ENCODE measurements at regions not wholly inside any gene's neighbourhood (a gene's known extent, or its start where the extent isn't known, plus 50 kb on each side); places are given as distances from the start of the nearest gene placed in this dataset.

- no peaks in the 10 kb centered on the region for H3K9me3 ChIP-seq (ENCODE audit: insufficient read depth, low read length)
- no peaks in the 10 kb centered on the region for H3K79me2 ChIP-seq (ENCODE audit: insufficient read depth, low read length)
- no peaks in the 10 kb centered on the region for H3K9me2 ChIP-seq (replicated peaks; ENCODE audit: insufficient read depth, low read length)
- no peaks in the 10 kb centered on the region for H3F3A ChIP-seq (ENCODE audit: insufficient read depth)
- H4K20me1 ChIP-seq (ENCODE audit: low read depth, low read length), result no peaks in the 10 kb centered on the region
- no peak overlapping the region for H3K9ac ChIP-seq (ENCODE audit: low read length)
- H3K27ac ChIP-seq (ENCODE audit: low read depth, low read length), result no peak overlapping the region
- H2AFZ ChIP-seq (ENCODE audit: low read depth, low read length, severe bottlenecking), result no peak overlapping the region
- TF ChIP-seq, protein P1, sequence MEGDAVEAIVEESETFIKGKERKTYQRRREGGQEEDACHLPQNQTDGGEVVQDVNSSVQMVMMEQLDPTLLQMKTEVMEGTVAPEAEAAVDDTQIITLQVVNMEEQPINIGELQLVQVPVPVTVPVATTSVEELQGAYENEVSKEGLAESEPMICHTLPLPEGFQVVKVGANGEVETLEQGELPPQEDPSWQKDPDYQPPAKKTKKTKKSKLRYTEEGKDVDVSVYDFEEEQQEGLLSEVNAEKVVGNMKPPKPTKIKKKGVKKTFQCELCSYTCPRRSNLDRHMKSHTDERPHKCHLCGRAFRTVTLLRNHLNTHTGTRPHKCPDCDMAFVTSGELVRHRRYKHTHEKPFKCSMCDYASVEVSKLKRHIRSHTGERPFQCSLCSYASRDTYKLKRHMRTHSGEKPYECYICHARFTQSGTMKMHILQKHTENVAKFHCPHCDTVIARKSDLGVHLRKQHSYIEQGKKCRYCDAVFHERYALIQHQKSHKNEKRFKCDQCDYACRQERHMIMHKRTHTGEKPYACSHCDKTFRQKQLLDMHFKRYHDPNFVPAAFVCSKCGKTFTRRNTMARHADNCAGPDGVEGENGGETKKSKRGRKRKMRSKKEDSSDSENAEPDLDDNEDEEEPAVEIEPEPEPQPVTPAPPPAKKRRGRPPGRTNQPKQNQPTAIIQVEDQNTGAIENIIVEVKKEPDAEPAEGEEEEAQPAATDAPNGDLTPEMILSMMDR (IDR thresholded peaks at IDR 0.05; ENCODE audit: insufficient read depth, low read length, poor library complexity, severe bottlenecking), result no peak
- TF ChIP-seq EZH2phosphoT487 (conservative IDR thresholded peaks at IDR 0.05; ENCODE audit: low read length), result no peak
- no peak overlapping the region for H3K4me3 ChIP-seq (ENCODE audit: insufficient read depth, low read length, poor library complexity, severe bottlenecking)
- H3K36me3 ChIP-seq (ENCODE audit: low read length), result no peaks in the 10 kb centered on the region
- no peaks in the 10 kb centered on the region for H3K27me3 ChIP-seq (ENCODE audit: low read length)
- H3K4me2 ChIP-seq (ENCODE audit: low read depth, low read length, poor library complexity, severe bottlenecking), result no peak overlapping the region
Observed at GRCh38 chr10:61285749-61286148, 167.4 kb downstream of the TMEM26 start.

DNA sequence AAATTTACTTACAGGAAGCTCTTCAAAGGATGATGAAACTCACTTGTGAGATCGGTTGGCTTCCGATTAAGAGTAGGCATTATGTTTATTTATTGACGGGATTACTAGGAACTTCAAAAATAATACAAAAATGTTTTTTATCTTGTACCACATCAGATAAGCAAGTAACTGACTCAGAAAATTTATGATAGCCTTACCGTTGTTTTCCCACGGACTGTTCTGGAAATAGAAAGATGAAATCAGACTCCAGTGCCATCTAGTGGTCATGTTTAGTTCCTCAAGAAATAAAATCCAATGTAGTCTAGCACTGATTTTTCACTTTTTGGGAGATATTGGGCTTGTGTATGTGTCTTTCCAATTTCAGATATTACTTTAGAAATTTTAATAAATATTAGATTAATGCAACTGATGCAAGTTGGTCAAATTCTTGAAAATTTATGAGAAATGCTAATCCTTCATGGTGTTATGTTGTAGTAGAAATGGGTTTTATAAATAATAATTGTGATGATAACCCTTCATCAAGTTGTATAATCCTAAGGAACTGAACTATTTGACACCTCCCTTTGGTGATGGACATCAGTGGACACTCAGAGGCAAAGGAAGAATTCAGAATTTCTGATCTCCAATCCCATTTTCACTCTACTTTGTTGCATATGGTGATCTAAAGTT lies 168.8 kb downstream of the TMEM26 start:
- TF ChIP-seq EZH2phosphoT487 (conservative IDR thresholded peaks at IDR 0.05; ENCODE audit: low read length), result no peak
- TF ChIP-seq, protein P1 (IDR thresholded peaks at IDR 0.05; ENCODE audit: insufficient read depth, low read length, poor library complexity, severe bottlenecking), result peak; percentile 41
- Histone ChIP-seq H3K79me2 (ENCODE audit: insufficient read depth, low read length) (no peaks in the 10 kb centered on the region), H4K20me1 (ENCODE audit: low read depth, low read length) (no peaks in the 10 kb centered on the region), H2AFZ (ENCODE audit: low read depth, low read length, severe bottlenecking) (no peak overlapping the region), H3K4me3 (ENCODE audit: insufficient read depth, low read length, poor library complexity, severe bottlenecking) (no peak overlapping the region), H3K9me3 (ENCODE audit: insufficient read depth, low read length) (no peaks in the 10 kb centered on the region), H3K36me3 (ENCODE audit: low read length) (no peaks in the 10 kb centered on the region), H3K4me2 (ENCODE audit: low read depth, low read length, poor library complexity, severe bottlenecking) (peak overlapping the region; percentile 24), H3K9me2 (replicated peaks; ENCODE audit: insufficient read depth, low read length) (no peaks in the 10 kb centered on the region), H3K27ac (ENCODE audit: low read depth, low read length) (no peak overlapping the region), H3K9ac (ENCODE audit: low read length) (no peak overlapping the region), H3F3A (ENCODE audit: insufficient read depth) (no peaks in the 10 kb centered on the region), H3K27me3 (ENCODE audit: low read length) (no peaks in the 10 kb centered on the region)

GRCh38 chr10:61283481-61284221 lies 169.5 kb downstream of the TMEM26 start:
- H3K4me2 ChIP-seq (ENCODE audit: low read depth, low read length, poor library complexity, severe bottlenecking), result peak overlapping the region; percentile 24
- no peaks in the 10 kb centered on the region for H4K20me1 ChIP-seq (ENCODE audit: low read depth, low read length)
- H3K9ac ChIP-seq (ENCODE audit: low read length), result no peak overlapping the region
- no peaks in the 10 kb centered on the region for H3K9me3 ChIP-seq (ENCODE audit: insufficient read depth, low read length)
- TF ChIP-seq EZH2phosphoT487 (conservative IDR thresholded peaks at IDR 0.05; ENCODE audit: low read length), result no peak
- TF ChIP-seq, protein P1 (IDR thresholded peaks at IDR 0.05; ENCODE audit: insufficient read depth, low read length, poor library complexity, severe bottlenecking), result no peak
- no peaks in the 10 kb centered on the region for H3K9me2 ChIP-seq (replicated peaks; ENCODE audit: insufficient read depth, low read length)
- no peaks in the 10 kb centered on the region for H3K36me3 ChIP-seq (ENCODE audit: low read length)
- H3K79me2 ChIP-seq (ENCODE audit: insufficient read depth, low read length), result no peaks in the 10 kb centered on the region
- H3F3A ChIP-seq (ENCODE audit: insufficient read depth), result no peaks in the 10 kb centered on the region
- H3K27ac ChIP-seq (ENCODE audit: low read depth, low read length), result no peak overlapping the region
- no peak overlapping the region for H3K4me3 ChIP-seq (ENCODE audit: insufficient read depth, low read length, poor library complexity, severe bottlenecking)
- no peak overlapping the region for H2AFZ ChIP-seq (ENCODE audit: low read depth, low read length, severe bottlenecking)
- no peaks in the 10 kb centered on the region for H3K27me3 ChIP-seq (ENCODE audit: low read length)

All from SU-DHL-6 (cell line).